HG03039 (cell line): ENCODE measurements at regions not wholly inside any gene's neighbourhood (a gene's known extent, or its start where the extent isn't known, plus 50 kb on each side); places are given as distances from the start of the nearest gene placed in this dataset.

Source experiments
- ATAC-seq: cut with Tn5 transposase; IDR thresholded peaks from one replicate; pipeline ENCODE4 v1.9.1; 2021; ENCODE audit warnings: mild to moderate bottlenecking, moderate library complexity; ENCODE audit not compliant: unreplicated experiment

DNA sequence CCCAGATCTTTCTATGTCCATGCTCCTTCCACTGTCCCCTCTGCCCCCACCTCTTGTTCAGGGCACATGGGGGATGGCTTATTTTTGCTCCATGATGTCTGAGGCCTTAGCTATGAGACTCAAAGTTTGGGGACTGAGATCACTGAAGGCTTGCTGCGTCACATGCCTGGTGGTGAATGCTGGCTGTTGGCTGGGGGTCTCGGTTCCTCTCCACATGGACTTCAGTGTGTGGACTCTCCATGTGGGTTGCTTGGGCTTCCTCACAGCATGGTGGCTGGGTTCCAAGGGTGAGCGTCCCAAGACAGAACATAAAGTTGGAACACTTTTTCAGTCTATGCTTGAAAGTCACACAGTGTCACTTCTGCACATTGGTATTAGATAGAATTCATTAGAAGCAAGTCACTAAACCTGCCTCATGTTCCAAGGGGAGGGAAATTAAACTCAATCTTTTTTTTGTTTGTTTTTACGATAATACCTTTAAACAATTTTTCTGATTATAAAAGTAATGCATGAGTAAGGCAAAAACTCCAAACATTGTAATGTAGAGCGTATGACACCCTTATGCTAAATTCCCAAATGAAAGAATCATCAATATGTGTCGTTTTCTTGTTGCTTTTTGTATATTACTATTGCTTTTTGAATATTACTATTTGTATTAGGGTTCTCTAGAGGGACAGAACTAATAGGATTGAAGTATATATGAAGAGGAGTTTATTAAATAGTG is 111.7 kb downstream of the MYCN start:
- no peak for ATAC-seq

GRCh38 chr2:16050908-16051489 is 110.6 kb downstream of the MYCN start:
- ATAC-seq = no peak

GRCh38 chr2:16050261-16050907 is 110.0 kb downstream of the MYCN start:
- no peak for ATAC-seq

DNA sequence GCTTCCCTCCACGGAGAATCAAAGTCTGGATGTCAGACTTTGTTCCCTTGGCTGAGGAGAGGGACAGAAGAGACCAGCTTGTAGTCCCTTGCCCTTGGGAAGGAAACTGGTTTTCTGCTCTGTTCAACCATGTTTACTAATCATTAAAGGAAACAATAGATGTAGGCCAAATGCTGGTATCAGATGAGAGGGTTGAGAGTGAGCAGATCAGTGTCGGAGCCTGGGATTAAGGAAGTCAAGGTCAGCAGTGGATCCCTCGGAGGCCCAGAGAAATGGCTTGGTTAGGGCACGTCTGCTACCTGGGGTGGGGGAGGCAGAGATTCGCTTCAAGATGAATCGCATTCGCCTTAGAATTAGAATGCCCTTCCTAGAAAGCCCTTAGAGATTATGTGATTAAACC is 109.1 kb downstream of the MYCN start:
- no peak for ATAC-seq

GRCh38 chr2:16048466-16048865 is 108.1 kb downstream of the MYCN start:
- ATAC-seq = no peak

GRCh38 chr2:16047701-16048100 is 107.4 kb downstream of the MYCN start:
- ATAC-seq = no peak

- no peak for ATAC-seq
These were observed 106.3 kb downstream of the MYCN start for GRCh38 chr2:16046649-16047048.

DNA sequence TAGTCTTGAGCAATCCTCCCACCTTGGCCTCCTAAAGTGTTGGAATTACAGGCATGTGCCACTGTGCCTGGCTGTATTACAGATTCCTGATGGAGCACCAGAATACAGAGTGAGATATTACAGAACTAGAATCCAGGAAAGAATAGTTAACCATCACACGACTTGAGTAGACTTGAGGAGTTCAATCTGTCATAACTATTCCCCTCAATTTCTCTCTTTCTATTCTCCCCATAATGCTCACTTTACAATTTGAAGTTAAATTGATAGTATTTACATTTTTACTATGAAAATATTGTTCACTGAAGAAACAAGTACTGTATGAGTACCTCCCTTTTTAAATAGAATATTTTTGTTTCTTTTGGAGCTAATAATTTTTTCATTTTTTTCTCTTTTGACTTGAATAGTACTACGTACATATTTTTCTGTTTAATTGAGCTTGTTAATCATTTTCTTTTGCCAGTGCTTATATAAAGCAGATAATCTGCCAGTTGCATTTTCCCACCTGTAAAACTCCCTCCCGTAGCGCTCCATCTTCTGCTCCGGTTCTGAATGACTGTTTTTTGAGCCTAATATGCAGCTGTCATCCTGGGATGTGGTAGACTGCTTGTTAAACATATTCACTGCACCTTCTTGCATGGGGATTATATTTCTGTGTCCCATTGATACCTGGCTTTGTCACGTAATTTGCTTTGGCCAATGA is 105.5 kb downstream of the MYCN start:
- no peak for ATAC-seq

GRCh38 chr2:16044946-16045456 is 104.7 kb downstream of the MYCN start:
- ATAC-seq = no peak

DNA sequence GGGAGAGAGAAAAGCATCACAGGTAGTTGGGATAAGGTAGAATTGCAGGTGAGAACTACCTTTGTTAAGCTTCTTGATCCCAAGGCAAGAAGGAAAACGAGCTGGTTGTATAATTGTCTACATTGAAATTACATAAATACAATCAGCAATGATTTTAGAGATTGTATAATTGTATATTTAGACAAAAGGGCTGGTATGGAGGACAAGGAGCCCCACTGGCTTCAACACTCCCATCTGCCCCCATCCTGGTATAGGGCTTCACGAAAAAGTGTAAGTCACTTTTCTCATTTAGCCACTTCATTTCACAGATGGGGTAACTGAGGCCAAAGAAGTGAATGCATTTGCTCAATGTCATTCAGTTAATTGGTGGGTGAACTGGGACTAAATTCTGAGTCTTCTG is 103.3 kb downstream of the MYCN start:
- no peak for ATAC-seq

- no peak for ATAC-seq
These were observed 102.8 kb downstream of the MYCN start for GRCh38 chr2:16043192-16043591.

DNA sequence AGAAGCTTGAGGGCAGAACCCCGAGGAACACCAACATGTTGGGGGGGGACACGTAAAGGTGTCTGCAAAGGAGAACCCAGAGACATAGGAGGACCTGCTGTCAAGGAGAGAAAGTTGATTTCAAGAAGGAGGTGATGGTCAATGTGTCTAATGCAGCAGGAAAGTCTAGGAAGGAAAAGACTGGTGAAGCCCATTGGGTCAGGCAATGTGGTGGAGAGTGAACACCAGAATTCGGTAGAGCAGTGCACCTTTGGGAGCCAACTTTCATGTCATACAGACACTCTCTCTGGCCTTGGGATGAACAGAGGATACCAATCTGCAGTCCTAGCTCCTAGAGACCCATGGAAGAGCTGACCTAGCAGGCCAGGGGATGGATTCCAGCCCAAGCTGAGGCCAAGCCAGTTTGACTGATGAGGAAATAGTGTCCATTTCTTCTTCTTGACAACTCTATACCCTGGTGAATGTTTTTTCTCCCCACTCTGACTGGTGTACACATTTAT is 101.9 kb downstream of the MYCN start:
- no peak for ATAC-seq

- ATAC-seq = no peak
These were observed 100.1 kb downstream of the MYCN start for GRCh38 chr2:16040271-16041010.

GRCh38 chr2:16039823-16040222 is 99.5 kb downstream of the MYCN start:
- ATAC-seq = no peak

DNA sequence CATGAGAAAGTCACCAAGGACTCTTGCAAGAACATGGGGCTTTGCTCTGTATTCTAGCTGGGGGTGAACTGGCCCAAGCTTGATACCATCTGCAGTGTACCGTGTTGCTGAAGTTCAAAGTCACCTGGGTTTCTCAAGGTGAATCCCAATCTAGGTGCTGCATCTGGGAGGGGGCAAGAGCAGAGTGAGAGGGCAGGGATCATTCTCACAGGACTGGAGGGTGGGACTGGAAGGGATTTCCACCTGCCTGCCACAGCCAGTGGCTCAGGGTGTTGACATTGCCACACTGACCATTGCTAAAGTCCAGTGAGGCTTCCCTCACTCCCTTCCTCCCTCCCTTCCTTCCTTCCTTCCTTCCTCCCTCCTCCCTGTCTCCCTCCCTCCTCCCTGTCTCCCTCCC is 98.7 kb downstream of the MYCN start:
- ATAC-seq = no peak

- no peak for ATAC-seq
These were observed 98.3 kb downstream of the MYCN start for GRCh38 chr2:16038621-16039020.

GRCh38 chr2:16037808-16038457 is 97.6 kb downstream of the MYCN start:
- ATAC-seq = no peak

DNA sequence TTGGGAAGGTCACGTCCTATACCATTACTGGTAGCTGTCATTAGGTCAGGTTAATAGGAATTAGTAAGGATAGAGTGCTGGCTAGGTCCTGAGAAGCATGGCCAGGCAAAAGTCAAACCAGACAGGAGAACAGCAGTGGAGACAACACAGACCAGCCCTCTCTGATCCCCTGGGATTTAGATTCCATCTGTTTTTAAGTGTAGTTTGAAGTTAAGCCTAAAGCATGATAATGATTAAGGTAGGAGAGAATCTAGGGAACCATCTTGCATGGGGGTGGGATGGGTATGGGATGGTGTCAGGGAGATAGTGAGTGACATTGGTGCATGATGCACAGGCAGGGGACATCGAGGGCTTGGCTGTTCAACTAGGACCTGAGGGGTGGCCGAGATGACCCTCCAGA is 96.6 kb downstream of the MYCN start:
- no peak for ATAC-seq

GRCh38 chr2:16035747-16036745 is 95.7 kb downstream of the MYCN start:
- ATAC-seq = no peak
